Loucy (cell line): ENCODE measurements at regions not wholly inside any gene's neighbourhood (a gene's known extent, or its start where the extent isn't known, plus 50 kb on each side); places are given as distances from the start of the nearest gene placed in this dataset.

Experiments used
- H2AFZ ChIP-seq: fragments of 200-600 bp; sonication (generic); 2 replicates; pipeline ENCODE4 v1.6.0; 2016; ENCODE audit warnings: antibody characterized with exemption, mild to moderate bottlenecking, low read length, moderate library complexity
- H3F3A ChIP-seq: fragments of 200-600 bp; 2 replicates; pipeline ENCODE4 v1.6.0; 2016; ENCODE audit warnings: antibody characterized with exemption, low read depth, mild to moderate bottlenecking
- H3K27me3 ChIP-seq: fragments of 200-600 bp; sonication (generic); 2 replicates; pipeline ENCODE4 v1.6.1; 2014; ENCODE audit warnings: low read length, mild to moderate bottlenecking; ENCODE audit not compliant: insufficient read depth, poor library complexity, severe bottlenecking
- H3K36me3 ChIP-seq: fragments of 200-600 bp; sonication (generic); 2 replicates; pipeline ENCODE4 v1.6.1; 2016; ENCODE audit warnings: low read length; ENCODE audit not compliant: insufficient read depth
- H3K4me1 ChIP-seq: fragments of 200-600 bp; sonication (generic); 2 replicates; pipeline ENCODE4 v1.5.1; 2014; ENCODE audit warnings: low read length, mild to moderate bottlenecking; ENCODE audit not compliant: insufficient read depth, poor library complexity, severe bottlenecking
- H3K4me2 ChIP-seq: fragments of 200-600 bp; sonication (generic); 2 replicates; pipeline ENCODE4 v1.6.0; 2014; ENCODE audit warnings: antibody characterized with exemption, low read length, low read depth, mild to moderate bottlenecking; ENCODE audit not compliant: poor library complexity, severe bottlenecking
- H3K4me3 ChIP-seq: fragments of 200-600 bp; sonication (generic); 2 replicates; pipeline ENCODE4 v1.5.1; 2014; ENCODE audit warnings: low read length, mild to moderate bottlenecking, mixed read lengths; ENCODE audit not compliant: poor library complexity, severe bottlenecking
- H3K79me2 ChIP-seq: fragments of 200-600 bp; sonication (generic); 2 replicates; pipeline ENCODE4 v1.6.1; 2014; ENCODE audit warnings: low read length; ENCODE audit not compliant: insufficient read depth
- H3K9ac ChIP-seq: fragments of 200-600 bp; sonication (generic); 2 replicates; pipeline ENCODE4 v1.6.0; 2014; ENCODE audit warnings: mild to moderate bottlenecking, low read depth, low read length, moderate library complexity; ENCODE audit not compliant: poor library complexity, severe bottlenecking
- H3K9me2 ChIP-seq: fragments of 200-600 bp; sonication (generic); replicated peaks from 2 replicates; pipeline ENCODE4 v1.6.1; 2016; ENCODE audit warnings: low read depth, low read length, mixed read lengths
- H3K9me3 ChIP-seq: fragments of 200-600 bp; sonication (generic); 2 replicates; pipeline ENCODE4 v1.6.1; 2014; ENCODE audit warnings: mild to moderate bottlenecking, antibody characterized with exemption, low read length, low read depth; ENCODE audit not compliant: insufficient read depth
- H4K20me1 ChIP-seq: fragments of 200-600 bp; sonication (generic); 2 replicates; pipeline ENCODE4 v1.6.0; 2014; ENCODE audit warnings: antibody characterized with exemption, low read length, mild to moderate bottlenecking; ENCODE audit not compliant: insufficient read depth, poor library complexity, severe bottlenecking
- CTCF ChIP-seq: fragments of 200-600 bp; sonication (generic); conservative IDR thresholded peaks from 2 replicates; pipeline ENCODE4 v1.5.1; 2014; ENCODE audit warnings: mild to moderate bottlenecking, antibody characterized with exemption, low read length
- EZH2phosphoT487 ChIP-seq: fragments of 200-600 bp; IDR thresholded peaks from 2 replicates; pipeline ENCODE4 v1.6.1; 2018; ENCODE audit warnings: antibody characterized with exemption, mild to moderate bottlenecking, moderate library complexity, borderline replicate concordance

GRCh38 chr14:62470935-62471334, 574.3 kb downstream of the KCNH5 start:
- no peak overlapping the region for H2AFZ ChIP-seq
- TF ChIP-seq CTCF (no peak), EZH2phosphoT487 (no peak)
- no peak overlapping the region for H3K4me3 ChIP-seq
- no peaks in the 10 kb centered on the region for H3K36me3 ChIP-seq
- H3K27me3 ChIP-seq = no peaks in the 10 kb centered on the region
- H3K9me2 ChIP-seq = peaks cover 5% of the 10 kb centered on the region; the same call in 1 of the 2 replicates
- H4K20me1 ChIP-seq = no peaks in the 10 kb centered on the region
- no peaks in the 10 kb centered on the region for H3K4me1 ChIP-seq
- no peaks in the 10 kb centered on the region for H3K79me2 ChIP-seq
- no peak overlapping the region for H3K4me2 ChIP-seq
- no peaks in the 10 kb centered on the region for H3F3A ChIP-seq
- no peaks in the 10 kb centered on the region for H3K9me3 ChIP-seq
- H3K9ac ChIP-seq = no peak overlapping the region

- H3K4me1 ChIP-seq = no peaks in the 10 kb centered on the region
- TF ChIP-seq EZH2phosphoT487 = no peak
- TF ChIP-seq CTCF = no peak
- H3K27me3 ChIP-seq = no peaks in the 10 kb centered on the region
- no peak overlapping the region for H3K9ac ChIP-seq
- H2AFZ ChIP-seq = no peak overlapping the region
- H3K9me2 ChIP-seq = no peaks in the 10 kb centered on the region
- no peaks in the 10 kb centered on the region for H3K36me3 ChIP-seq
- H4K20me1 ChIP-seq = no peaks in the 10 kb centered on the region
- H3K79me2 ChIP-seq = no peaks in the 10 kb centered on the region
- no peak overlapping the region for H3K4me2 ChIP-seq
- H3K9me3 ChIP-seq = no peaks in the 10 kb centered on the region
- H3K4me3 ChIP-seq = no peak overlapping the region
- no peaks in the 10 kb centered on the region for H3F3A ChIP-seq
These were observed 554.1 kb downstream of the KCNH5 start for GRCh38 chr14:62491146-62491545.

GRCh38 chr14:62497708-62498107, 547.5 kb downstream of the KCNH5 start:
- Histone ChIP-seq H3K79me2 (no peaks in the 10 kb centered on the region), H3K27me3 (no peaks in the 10 kb centered on the region), H3K4me3 (no peak overlapping the region), H3K9me3 (no peaks in the 10 kb centered on the region), H3K4me2 (no peak overlapping the region), H3F3A (no peaks in the 10 kb centered on the region), H3K9me2 (no peaks in the 10 kb centered on the region), H3K36me3 (no peaks in the 10 kb centered on the region), H4K20me1 (no peaks in the 10 kb centered on the region), H3K9ac (no peak overlapping the region), H3K4me1 (no peaks in the 10 kb centered on the region), H2AFZ (no peak overlapping the region)
- TF ChIP-seq EZH2phosphoT487 = no peak
- TF ChIP-seq CTCF = no peak
